ENCODE measurements at regions not wholly inside any gene's neighbourhood (a gene's known extent, or its start where the extent isn't known, plus 50 kb on each side); places are given as distances from the start of the nearest gene placed in this dataset.

GRCh38 chr12:23230899-23231298 lies 605.9 kb downstream of the ETNK1 start:
- no peak overlapping the region for H3K4ac ChIP-seq (ENCODE audit: low read depth in 1 of 2, low read length in 2 of 2)
- 82% methylated on average over 2 of the region's 2 CpGs for WGBS
- no peak overlapping the region for H4K8ac ChIP-seq (ENCODE audit: low read length)
- no peak overlapping the region for H2AK5ac ChIP-seq (ENCODE audit: low read length, severe bottlenecking)
- H2BK12ac ChIP-seq (ENCODE audit: low read length in 2 of 2): no peak overlapping the region
- H3K79me1 ChIP-seq (replicated peaks; ENCODE audit: low read length, poor library complexity, severe bottlenecking): no peaks in the 10 kb centered on the region
- no peaks in the 10 kb centered on the region for H3K36me3 ChIP-seq (ENCODE audit: control insufficient read depth in 1 of 2, insufficient read depth in 2 of 2, low read depth in 1 of 2, low read length in 2 of 2)
- H3K4me2 ChIP-seq (ENCODE audit: low read length, poor library complexity, severe bottlenecking): no peak overlapping the region
- H3K9me3 ChIP-seq (ENCODE audit: control insufficient read depth, low read length): no peaks in the 10 kb centered on the region
- no peak overlapping the region for H4K91ac ChIP-seq (ENCODE audit: low read length)
- no peak overlapping the region for H3K14ac ChIP-seq (ENCODE audit: low read length in 2 of 2)
- no peak overlapping the region for H2AFZ ChIP-seq (ENCODE audit: low read depth, low read length)
- no peak overlapping the region for H3K27ac ChIP-seq (ENCODE audit: low read length, poor library complexity, severe bottlenecking)
- no peak overlapping the region for H2BK5ac ChIP-seq (ENCODE audit: low read depth, low read length, poor library complexity, severe bottlenecking)
- no peak overlapping the region for H3K18ac ChIP-seq (ENCODE audit: low read depth in 1 of 2, low read length in 2 of 2)
- H3K4me1 ChIP-seq (ENCODE audit: control insufficient read depth, insufficient read depth, low read depth, low read length): no peaks in the 10 kb centered on the region
- H3K23ac ChIP-seq (ENCODE audit: low read length in 2 of 2): no peak overlapping the region
- H2BK120ac ChIP-seq (ENCODE audit: low read depth, low read length): no peak overlapping the region
- DNase-seq: no peak
- no peak overlapping the region for H3K4me3 ChIP-seq (ENCODE audit: insufficient read depth in 1 of 2, low read depth in 1 of 2, low read length in 2 of 2)
- no peak overlapping the region for H3K9ac ChIP-seq (ENCODE audit: low read length)
- no peaks in the 10 kb centered on the region for H3K27me3 ChIP-seq (ENCODE audit: control insufficient read depth in 1 of 2, insufficient read depth in 1 of 2, low read length in 2 of 2)
- no peak overlapping the region for H2BK15ac ChIP-seq (ENCODE audit: low read depth, poor library complexity, severe bottlenecking)

- no peaks in the 10 kb centered on the region for H3K27me3 ChIP-seq (ENCODE audit: control insufficient read depth in 1 of 2, insufficient read depth in 1 of 2, low read length in 2 of 2)
- WGBS: 93% methylated on average over 7 of the region's 7 CpGs
- H3K4me2 ChIP-seq (ENCODE audit: low read length, poor library complexity, severe bottlenecking): no peak overlapping the region
- H4K91ac ChIP-seq (ENCODE audit: low read length): no peak overlapping the region
- H3K4me3 ChIP-seq (ENCODE audit: insufficient read depth in 1 of 2, low read depth in 1 of 2, low read length in 2 of 2): no peak overlapping the region
- H2BK120ac ChIP-seq (ENCODE audit: low read depth, low read length): no peak overlapping the region
- no peak overlapping the region for H2BK5ac ChIP-seq (ENCODE audit: low read depth, low read length, poor library complexity, severe bottlenecking)
- no peak overlapping the region for H4K8ac ChIP-seq (ENCODE audit: low read length)
- H2BK12ac ChIP-seq (ENCODE audit: low read length in 2 of 2): no peak overlapping the region
- no peaks in the 10 kb centered on the region for H3K36me3 ChIP-seq (ENCODE audit: control insufficient read depth in 1 of 2, insufficient read depth in 2 of 2, low read depth in 1 of 2, low read length in 2 of 2)
- H2BK15ac ChIP-seq (ENCODE audit: low read depth, poor library complexity, severe bottlenecking): no peak overlapping the region
- no peak overlapping the region for H3K9ac ChIP-seq (ENCODE audit: low read length)
- H3K9me3 ChIP-seq (ENCODE audit: control insufficient read depth, low read length): no peaks in the 10 kb centered on the region
- no peaks in the 10 kb centered on the region for H3K79me1 ChIP-seq (replicated peaks; ENCODE audit: low read length, poor library complexity, severe bottlenecking)
- H2AK5ac ChIP-seq (ENCODE audit: low read length, severe bottlenecking): no peak overlapping the region
- H2AFZ ChIP-seq (ENCODE audit: low read depth, low read length): no peak overlapping the region
- no peak overlapping the region for H3K27ac ChIP-seq (ENCODE audit: low read length, poor library complexity, severe bottlenecking)
- H3K18ac ChIP-seq (ENCODE audit: low read depth in 1 of 2, low read length in 2 of 2): no peak overlapping the region
- H3K4ac ChIP-seq (ENCODE audit: low read depth in 1 of 2, low read length in 2 of 2): no peak overlapping the region
- H3K23ac ChIP-seq (ENCODE audit: low read length in 2 of 2): no peak overlapping the region
- DNase-seq: no peak
- H3K14ac ChIP-seq (ENCODE audit: low read length in 2 of 2): no peak overlapping the region
- no peaks in the 10 kb centered on the region for H3K4me1 ChIP-seq (ENCODE audit: control insufficient read depth, insufficient read depth, low read depth, low read length)
These were observed 611.3 kb downstream of the ETNK1 start for GRCh38 chr12:23236066-23236780.

- Histone ChIP-seq H3K27me3 (ENCODE audit: control insufficient read depth in 1 of 2, insufficient read depth in 1 of 2, low read length in 2 of 2) (no peaks in the 10 kb centered on the region), H3K23ac (ENCODE audit: low read length in 2 of 2) (no peak overlapping the region), H3K27ac (ENCODE audit: low read length, poor library complexity, severe bottlenecking) (no peak overlapping the region), H4K91ac (ENCODE audit: low read length) (no peak overlapping the region), H3K4me1 (ENCODE audit: control insufficient read depth, insufficient read depth, low read depth, low read length) (no peaks in the 10 kb centered on the region), H2AFZ (ENCODE audit: low read depth, low read length) (no peak overlapping the region), H3K36me3 (ENCODE audit: control insufficient read depth in 1 of 2, insufficient read depth in 2 of 2, low read depth in 1 of 2, low read length in 2 of 2) (no peaks in the 10 kb centered on the region), H2BK12ac (ENCODE audit: low read length in 2 of 2) (no peak overlapping the region), H3K4me2 (ENCODE audit: low read length, poor library complexity, severe bottlenecking) (no peak overlapping the region), H2BK5ac (ENCODE audit: low read depth, low read length, poor library complexity, severe bottlenecking) (no peak overlapping the region), H3K4me3 (ENCODE audit: insufficient read depth in 1 of 2, low read depth in 1 of 2, low read length in 2 of 2) (no peak overlapping the region), H3K79me1 (replicated peaks; ENCODE audit: low read length, poor library complexity, severe bottlenecking) (no peaks in the 10 kb centered on the region), H2BK120ac (ENCODE audit: low read depth, low read length) (no peak overlapping the region), H3K4ac (ENCODE audit: low read depth in 1 of 2, low read length in 2 of 2) (no peak overlapping the region), H2AK5ac (ENCODE audit: low read length, severe bottlenecking) (no peak overlapping the region), H3K9me3 (ENCODE audit: control insufficient read depth, low read length) (no peaks in the 10 kb centered on the region), H2BK15ac (ENCODE audit: low read depth, poor library complexity, severe bottlenecking) (no peak overlapping the region), H4K8ac (ENCODE audit: low read length) (no peak overlapping the region), H3K18ac (ENCODE audit: low read depth in 1 of 2, low read length in 2 of 2) (no peak overlapping the region), H3K14ac (ENCODE audit: low read length in 2 of 2) (no peak overlapping the region), H3K9ac (ENCODE audit: low read length) (no peak overlapping the region)
- no CpG with 5 or more reads among the region's 1 CpG for WGBS
- no peak for DNase-seq
These were observed 611.8 kb downstream of the ETNK1 start for GRCh38 chr12:23236811-23237210.

- no peak overlapping the region for H3K27ac ChIP-seq (ENCODE audit: low read length, poor library complexity, severe bottlenecking)
- WGBS: 87% methylated on average over 3 of the region's 3 CpGs
- H2AK5ac ChIP-seq (ENCODE audit: low read length, severe bottlenecking): no peak overlapping the region
- H3K36me3 ChIP-seq (ENCODE audit: control insufficient read depth in 1 of 2, insufficient read depth in 2 of 2, low read depth in 1 of 2, low read length in 2 of 2): no peaks in the 10 kb centered on the region
- DNase-seq: no peak
- no peak overlapping the region for H2BK5ac ChIP-seq (ENCODE audit: low read depth, low read length, poor library complexity, severe bottlenecking)
- H3K23ac ChIP-seq (ENCODE audit: low read length in 2 of 2): no peak overlapping the region
- no peak overlapping the region for H4K8ac ChIP-seq (ENCODE audit: low read length)
- no peaks in the 10 kb centered on the region for H3K4me1 ChIP-seq (ENCODE audit: control insufficient read depth, insufficient read depth, low read depth, low read length)
- H2BK12ac ChIP-seq (ENCODE audit: low read length in 2 of 2): no peak overlapping the region
- H3K4me2 ChIP-seq (ENCODE audit: low read length, poor library complexity, severe bottlenecking): no peak overlapping the region
- H3K9ac ChIP-seq (ENCODE audit: low read length): no peak overlapping the region
- H3K18ac ChIP-seq (ENCODE audit: low read depth in 1 of 2, low read length in 2 of 2): no peak overlapping the region
- H3K27me3 ChIP-seq (ENCODE audit: control insufficient read depth in 1 of 2, insufficient read depth in 1 of 2, low read length in 2 of 2): no peaks in the 10 kb centered on the region
- H3K14ac ChIP-seq (ENCODE audit: low read length in 2 of 2): no peak overlapping the region
- H4K91ac ChIP-seq (ENCODE audit: low read length): no peak overlapping the region
- no peak overlapping the region for H3K4ac ChIP-seq (ENCODE audit: low read depth in 1 of 2, low read length in 2 of 2)
- no peak overlapping the region for H2BK120ac ChIP-seq (ENCODE audit: low read depth, low read length)
- H2AFZ ChIP-seq (ENCODE audit: low read depth, low read length): no peak overlapping the region
- H3K79me1 ChIP-seq (replicated peaks; ENCODE audit: low read length, poor library complexity, severe bottlenecking): no peaks in the 10 kb centered on the region
- H3K9me3 ChIP-seq (ENCODE audit: control insufficient read depth, low read length): no peaks in the 10 kb centered on the region
- no peak overlapping the region for H2BK15ac ChIP-seq (ENCODE audit: low read depth, poor library complexity, severe bottlenecking)
- no peak overlapping the region for H3K4me3 ChIP-seq (ENCODE audit: insufficient read depth in 1 of 2, low read depth in 1 of 2, low read length in 2 of 2)
These were observed 613.2 kb downstream of the ETNK1 start for GRCh38 chr12:23238190-23238589.

Measured in mesenchymal stem cell (in vitro differentiated cells and primary cell).